Osteoblast (primary cell): ENCODE measurements at regions not wholly inside any gene's neighbourhood (a gene's known extent, or its start where the extent isn't known, plus 50 kb on each side); places are given as distances from the start of the nearest gene placed in this dataset.
"Not testable (repeated sequence)": the region's sequence is repeated elsewhere in the genome, so short reads cannot be mapped to it uniquely, and the experiment has no call there.

Experiments
- DNase-seq: peaks from one replicate; pipeline ENCODE4 v3.0.0; 2011; ENCODE audit warnings: low spot score, mixed read lengths; ENCODE audit not compliant: insufficient read length; ENCODE audit errors: missing footprints
- H2AFZ ChIP-seq: 2 replicates; pipeline ENCODE4 v1.6.0; 2011; ENCODE audit warnings: mild to moderate bottlenecking, low read length
- H3K27ac ChIP-seq: 2 replicates; pipeline ENCODE4 v1.5.1; 2011; ENCODE audit warnings: mild to moderate bottlenecking, low read depth, low read length, moderate library complexity
- H3K27me3 ChIP-seq: 2 replicates; pipeline ENCODE4 v1.6.0; 2012; ENCODE audit warnings: mild to moderate bottlenecking, control low read depth, inconsistent platforms, low read length, moderate library complexity; ENCODE audit not compliant: insufficient read depth
- H3K36me3 ChIP-seq: 2 replicates; pipeline ENCODE4 v1.5.1; 2011; ENCODE audit warnings: mild to moderate bottlenecking, low read length, control low read depth, moderate library complexity; ENCODE audit not compliant: insufficient read depth
- H3K4me1 ChIP-seq: 2 replicates; pipeline ENCODE4 v1.5.1; 2011; ENCODE audit warnings: mild to moderate bottlenecking, low read length, control low read depth, moderate library complexity; ENCODE audit not compliant: insufficient read depth
- H3K4me2 ChIP-seq: 2 replicates; pipeline ENCODE4 v1.6.0; 2011; ENCODE audit warnings: mild to moderate bottlenecking, low read length; ENCODE audit not compliant: insufficient read depth
- H3K4me3 ChIP-seq: fragments of 200-600 bp; sonication (generic); 3 replicates; pipeline ENCODE4 v1.5.1; 2012; ENCODE audit warnings: mild to moderate bottlenecking, low read length, inconsistent platforms; ENCODE audit not compliant: insufficient read depth
- H3K79me2 ChIP-seq: 2 replicates; pipeline ENCODE4 v1.6.0; 2012; ENCODE audit warnings: mild to moderate bottlenecking, low read length, control low read depth, inconsistent platforms; ENCODE audit not compliant: insufficient read depth
- H3K9me3 ChIP-seq: 2 replicates; pipeline ENCODE4 v1.5.1; 2011; ENCODE audit warnings: low read depth, low read length, control low read depth
- H4K20me1 ChIP-seq: 2 replicates; pipeline ENCODE4 v1.6.0; 2012; ENCODE audit warnings: mild to moderate bottlenecking, low read length, control low read depth; ENCODE audit not compliant: insufficient read depth
- CTCF ChIP-seq: IDR thresholded peaks from 2 replicates; pipeline ENCODE4 v1.5.1; 2011; ENCODE audit warnings: mild to moderate bottlenecking, low read depth, low read length, moderate library complexity; ENCODE audit errors: extremely low read depth

- no peak overlapping the region for H3K4me2 ChIP-seq
- no peaks in the 10 kb centered on the region for H4K20me1 ChIP-seq
- H2AFZ ChIP-seq, result no peak overlapping the region
- H3K79me2 ChIP-seq, result no peaks in the 10 kb centered on the region
- H3K27me3 ChIP-seq, result no peaks in the 10 kb centered on the region
- H3K4me1 ChIP-seq, result no peaks in the 10 kb centered on the region
- no peak for DNase-seq
- TF ChIP-seq CTCF, result no peak
- no peaks in the 10 kb centered on the region for H3K9me3 ChIP-seq
- H3K36me3 ChIP-seq, result no peaks in the 10 kb centered on the region
- no peak overlapping the region for H3K4me3 ChIP-seq
- no peak overlapping the region for H3K27ac ChIP-seq
These were observed 791.5 kb downstream of the METTL15 start for GRCh38 chr11:28899706-28900105.

GRCh38 chr11:28890601-28891040, 782.4 kb downstream of the METTL15 start:
- H3K27me3 ChIP-seq, H3K9me3 ChIP-seq, H3K79me2 ChIP-seq, H4K20me1 ChIP-seq, H3K4me3 ChIP-seq, H3K4me1 ChIP-seq, DNase-seq, H3K4me2 ChIP-seq, H3K27ac ChIP-seq, H2AFZ ChIP-seq, H3K36me3 ChIP-seq: not testable (repeated sequence)

- TF ChIP-seq CTCF, result no peak
These were observed 779.5 kb downstream of the METTL15 start for GRCh38 chr11:28887681-28888080.

GRCh38 chr11:28879869-28880268, 771.7 kb downstream of the METTL15 start:
- Histone ChIP-seq H4K20me1 (no peaks in the 10 kb centered on the region), H3K9me3 (no peaks in the 10 kb centered on the region), H3K27me3 (no peaks in the 10 kb centered on the region), H3K36me3 (no peaks in the 10 kb centered on the region), H3K4me2 (no peak overlapping the region), H2AFZ (no peak overlapping the region), H3K4me1 (peaks cover 3% of the 10 kb centered on the region), H3K4me3 (no peak overlapping the region), H3K27ac (no peak overlapping the region), H3K79me2 (no peaks in the 10 kb centered on the region)
- DNase-seq, result no peak
- TF ChIP-seq CTCF, result no peak

More at GRCh38 chr11:28887681-28888080, 779.5 kb downstream of the METTL15 start:
- H3K9me3 ChIP-seq, result no peaks in the 10 kb centered on the region
- DNase-seq, result peak; percentile 76
- no peak overlapping the region for H3K4me3 ChIP-seq
- H3K27ac ChIP-seq, result no peak overlapping the region
- no peaks in the 10 kb centered on the region for H3K79me2 ChIP-seq
- H3K27me3 ChIP-seq, result no peaks in the 10 kb centered on the region
- H3K4me2 ChIP-seq, result no peak overlapping the region
- H4K20me1 ChIP-seq, result no peaks in the 10 kb centered on the region
- H2AFZ ChIP-seq, result peak overlapping the region; percentile 31
- H3K36me3 ChIP-seq, result no peaks in the 10 kb centered on the region
- H3K4me1 ChIP-seq, result no peaks in the 10 kb centered on the region

GRCh38 chr11:28878025-28878424, 769.8 kb downstream of the METTL15 start:
- H4K20me1 ChIP-seq, result no peaks in the 10 kb centered on the region
- no peak overlapping the region for H2AFZ ChIP-seq
- no peaks in the 10 kb centered on the region for H3K9me3 ChIP-seq
- no peak overlapping the region for H3K4me3 ChIP-seq
- no peaks in the 10 kb centered on the region for H3K36me3 ChIP-seq
- H3K27me3 ChIP-seq, result no peaks in the 10 kb centered on the region
- H3K27ac ChIP-seq, result peak overlapping the region; percentile 42
- DNase-seq, result no peak
- no peaks in the 10 kb centered on the region for H3K79me2 ChIP-seq
- no peak for TF ChIP-seq CTCF
- H3K4me1 ChIP-seq, result peaks cover 3% of the 10 kb centered on the region
- H3K4me2 ChIP-seq, result no peak overlapping the region
